DND-41 (cell line): ENCODE measurements at regions not wholly inside any gene's neighbourhood (a gene's known extent, or its start where the extent isn't known, plus 50 kb on each side); places are given as distances from the start of the nearest gene placed in this dataset.

Experiments
- ATAC-seq: fragments of 200-7000 bp; cut with Tn5 transposase; 3 replicates; pipeline ENCODE4 v1.9.1; 2021; ENCODE audit warnings: low read depth; ENCODE audit not compliant: insufficient read depth
- DNase-seq: peaks from one replicate; pipeline ENCODE4 v3.0.0-alpha.2; 2020
- H2AFZ ChIP-seq: 2 replicates; pipeline ENCODE4 v1.6.0; 2012; ENCODE audit warnings: low read depth, low read length
- H3K27ac ChIP-seq: 2 replicates; pipeline ENCODE4 v1.5.1; 2012; ENCODE audit warnings: low read length, inconsistent platforms
- H3K27me3 ChIP-seq: fragments of 200-600 bp; sonication (generic); 2 replicates; pipeline ENCODE4 v1.6.0; 2012; ENCODE audit warnings: low read length, mild to moderate bottlenecking, inconsistent platforms; ENCODE audit not compliant: insufficient read depth, poor library complexity
- H3K36me3 ChIP-seq: 2 replicates; pipeline ENCODE4 v1.5.1; 2012; ENCODE audit warnings: low read length, inconsistent platforms; ENCODE audit not compliant: insufficient read depth
- H3K4me1 ChIP-seq: 2 replicates; pipeline ENCODE4 v1.5.1; 2012; ENCODE audit warnings: mild to moderate bottlenecking, low read length; ENCODE audit not compliant: insufficient read depth
- H3K4me2 ChIP-seq: 2 replicates; pipeline ENCODE4 v1.6.0; 2012; ENCODE audit warnings: mild to moderate bottlenecking, moderate library complexity, low read length, inconsistent platforms; ENCODE audit not compliant: insufficient read depth
- H3K4me3 ChIP-seq, 2 experiments: fragments of 200-600 bp in 1 of 2; shearing (Covaris generic) in 1 of 2; 2 replicates each; pipeline ENCODE4 v1.5.1; 2012 to 2016; ENCODE audit warnings: inconsistent platforms in 2 of 2, low read length in 2 of 2, mild to moderate bottlenecking in 2 of 2, low read depth in 1 of 2, moderate library complexity in 1 of 2
- H3K79me2 ChIP-seq: 2 replicates; pipeline ENCODE4 v1.6.0; 2012; ENCODE audit warnings: low read length, inconsistent platforms; ENCODE audit not compliant: insufficient read depth
- H3K9ac ChIP-seq: 2 replicates; pipeline ENCODE4 v1.6.0; 2012; ENCODE audit warnings: low read depth, mild to moderate bottlenecking, inconsistent platforms, low read length, moderate library complexity
- H3K9me3 ChIP-seq: 2 replicates; pipeline ENCODE4 v1.5.1; 2012; ENCODE audit warnings: low read length, moderate library complexity, mild to moderate bottlenecking, inconsistent platforms; ENCODE audit not compliant: insufficient read depth, severe bottlenecking
- H4K20me1 ChIP-seq: 2 replicates; pipeline ENCODE4 v1.6.0; 2012; ENCODE audit warnings: low read length; ENCODE audit not compliant: insufficient read depth
- CTCF ChIP-seq: IDR thresholded peaks from 2 replicates; pipeline ENCODE4 v1.5.1; 2012; ENCODE audit warnings: borderline replicate concordance, low read length, moderate library complexity, mild to moderate bottlenecking; ENCODE audit not compliant: poor library complexity, severe bottlenecking; ENCODE audit errors: extremely low read depth
- EZH2 ChIP-seq: IDR thresholded peaks from 3 replicates; pipeline ENCODE4 v1.6.1; 2012; ENCODE audit warnings: borderline replicate concordance, low read depth, mild to moderate bottlenecking, moderate library complexity, low read length, inconsistent platforms; ENCODE audit not compliant: severe bottlenecking

DNA sequence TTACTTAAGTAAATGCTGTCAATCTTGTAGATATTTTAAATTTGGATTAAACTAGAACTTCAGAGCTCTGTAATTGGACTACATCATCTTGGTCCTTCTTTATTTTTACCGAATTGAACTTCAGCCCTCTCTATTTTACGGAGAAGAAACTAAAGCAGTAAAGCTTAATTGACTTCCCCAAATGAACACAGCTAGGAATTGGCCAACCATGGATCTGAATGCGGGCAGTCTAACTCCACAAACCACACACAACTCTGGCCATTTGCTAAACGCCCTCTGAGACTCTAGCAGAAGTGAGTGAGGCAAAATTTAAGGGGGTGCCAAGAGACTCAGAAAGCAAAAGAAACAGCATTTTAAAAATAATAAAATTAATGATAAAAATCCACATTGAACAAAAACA lies 86.3 kb upstream of the KCTD1 start:
- Histone ChIP-seq H4K20me1 (no peaks in the 10 kb centered on the region), H2AFZ (no peak overlapping the region), H3K9me3 (no peaks in the 10 kb centered on the region), H3K4me2 (no peak overlapping the region), H3K36me3 (no peaks in the 10 kb centered on the region), H3K79me2 (no peaks in the 10 kb centered on the region), H3K4me3 (no peak overlapping the region), H3K9ac (no peak overlapping the region), H3K27ac (no peak overlapping the region), H3K4me1 (peaks cover 25% of the 10 kb centered on the region), H3K27me3 (no peaks in the 10 kb centered on the region)
- TF ChIP-seq EZH2 (no peak), CTCF (no peak)
- DNase-seq (no peak), ATAC-seq (no peak)

DNA sequence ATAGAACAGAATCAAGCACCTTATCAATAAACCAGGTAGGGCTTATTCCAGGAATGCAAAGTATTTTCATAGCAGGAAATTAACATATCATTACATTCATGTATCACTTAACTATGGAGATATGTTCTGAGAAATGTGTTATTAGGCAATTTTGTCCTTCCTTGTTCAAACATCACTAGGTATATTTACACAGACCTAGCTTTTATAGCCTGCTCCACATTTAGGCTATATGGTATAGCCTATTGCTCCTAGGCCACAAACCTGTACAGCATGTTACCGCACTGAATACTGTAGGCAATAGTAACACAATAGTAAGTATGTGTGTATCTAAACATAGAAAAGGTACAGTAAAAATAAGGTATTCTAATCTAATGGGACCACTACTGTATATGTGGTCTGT lies 82.8 kb upstream of the KCTD1 start:
- no peak for DNase-seq
- no peaks in the 10 kb centered on the region for H3K36me3 ChIP-seq
- no peaks in the 10 kb centered on the region for H4K20me1 ChIP-seq
- no peak overlapping the region for H3K27ac ChIP-seq
- no peak overlapping the region for H3K9ac ChIP-seq
- no peak overlapping the region for H2AFZ ChIP-seq
- H3K79me2 ChIP-seq: no peaks in the 10 kb centered on the region
- no peaks in the 10 kb centered on the region for H3K27me3 ChIP-seq
- no peak overlapping the region for H3K4me3 ChIP-seq
- no peak overlapping the region for H3K4me2 ChIP-seq
- peaks cover 2% of the 10 kb centered on the region for H3K9me3 ChIP-seq
- ATAC-seq: no peak
- TF ChIP-seq CTCF: no peak
- TF ChIP-seq EZH2: no peak
- peaks cover 16% of the 10 kb centered on the region for H3K4me1 ChIP-seq

DNA sequence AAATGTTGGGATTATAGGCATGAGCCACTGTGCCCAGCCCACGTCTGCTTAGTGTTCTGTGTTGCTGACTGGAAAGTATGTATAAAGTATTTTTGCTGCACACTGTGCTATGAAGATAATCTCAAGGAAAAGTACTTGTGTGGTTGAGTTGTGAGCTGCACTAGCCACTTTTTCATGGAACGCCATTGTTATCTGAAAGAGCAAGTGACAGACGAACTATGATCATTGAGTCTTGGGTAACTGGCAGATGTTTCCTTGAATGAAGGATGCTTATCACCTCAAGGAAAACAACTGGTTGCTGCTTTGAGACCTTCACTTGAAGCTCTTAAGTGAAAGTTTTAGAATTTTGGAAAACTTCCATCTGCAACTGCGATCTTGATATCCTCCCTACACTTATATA lies 82.2 kb upstream of the KCTD1 start:
- H4K20me1 ChIP-seq: no peaks in the 10 kb centered on the region
- H3K4me2 ChIP-seq: no peak overlapping the region
- H3K9me3 ChIP-seq: peaks cover 7% of the 10 kb centered on the region
- H3K79me2 ChIP-seq: no peaks in the 10 kb centered on the region
- H3K27me3 ChIP-seq: no peaks in the 10 kb centered on the region
- ATAC-seq (no peak), DNase-seq (no peak)
- H3K27ac ChIP-seq: no peak overlapping the region
- TF ChIP-seq EZH2: no peak
- no peak for TF ChIP-seq CTCF
- no peak overlapping the region for H3K4me3 ChIP-seq
- H3K9ac ChIP-seq: no peak overlapping the region
- H3K4me1 ChIP-seq: peaks cover 11% of the 10 kb centered on the region
- H3K36me3 ChIP-seq: 0 out of 2 replicates have a peak, but pooled peaks cover 3% of the 10 kb centered on the region
- H2AFZ ChIP-seq: no peak overlapping the region

GRCh38 chr18:26628017-26628416 lies 79.7 kb upstream of the KCTD1 start:
- Histone ChIP-seq H3K4me3 (no peak overlapping the region), H3K36me3 (peaks cover 9% of the 10 kb centered on the region), H2AFZ (no peak overlapping the region), H3K9ac (no peak overlapping the region), H3K4me1 (no peaks in the 10 kb centered on the region), H3K27ac (no peak overlapping the region), H3K9me3 (peaks cover 27% of the 10 kb centered on the region), H3K4me2 (no peak overlapping the region), H3K27me3 (no peaks in the 10 kb centered on the region), H4K20me1 (no peaks in the 10 kb centered on the region), H3K79me2 (no peaks in the 10 kb centered on the region)
- ATAC-seq: no peak
- no peak for TF ChIP-seq EZH2
- DNase-seq: no peak
